ENCODE measurements at regions not wholly inside any gene's neighbourhood (a gene's known extent, or its start where the extent isn't known, plus 50 kb on each side); places are given as distances from the start of the nearest gene placed in this dataset.

- no peak overlapping the region for H3K4me3 ChIP-seq (ENCODE audit: low read length)
- no peak overlapping the region for H3K4me3 Mint-ChIP-seq
- H3K27me3 ChIP-seq (ENCODE audit: control insufficient read depth, insufficient read depth, low read length), result no peaks in the 10 kb centered on the region
- no peak for ATAC-seq
- H3K9me3 ChIP-seq (ENCODE audit: control insufficient read depth, insufficient read depth, low read length), result no peaks in the 10 kb centered on the region
- H3K27ac ChIP-seq (ENCODE audit: low read length), result no peak overlapping the region
- no peak for DNase-seq
- TF ChIP-seq CTCF (IDR thresholded peaks at IDR 0.05), result no peak
- H3K36me3 Mint-ChIP-seq, result peaks cover 13% of the 10 kb centered on the region
- no peaks in the 10 kb centered on the region for H3K27me3 Mint-ChIP-seq (ENCODE audit: low read depth in 2 of 2)
- intact Hi-C loops (cut with micrococcal nuclease), result no loop called here
- H3K9me3 Mint-ChIP-seq, result peaks cover 8 to 31% of the 10 kb centered on the region in 2 donors
- H3K4me1 Mint-ChIP-seq, result no peaks in the 10 kb centered on the region
- no peaks in the 10 kb centered on the region for H3K4me1 ChIP-seq (ENCODE audit: control insufficient read depth, insufficient read depth, low read length)
- no peaks in the 10 kb centered on the region for H3K36me3 ChIP-seq (ENCODE audit: control insufficient read depth, insufficient read depth, low read length)
- WGBS (ENCODE audit: insufficient coverage), result 83% methylated on average over 2 of the region's 3 CpGs
- no peak overlapping the region for H3K27ac Mint-ChIP-seq
Measured at GRCh38 chr4:167541286-167541685, 307.0 kb upstream of the SPOCK3 start.

- Mint-ChIP-seq H3K4me3 (no peak overlapping the region), H3K27me3 (ENCODE audit: low read depth in 2 of 2) (no peaks in the 10 kb centered on the region), H3K36me3 (peaks cover 13% of the 10 kb centered on the region), H3K27ac (no peak overlapping the region), H3K4me1 (no peaks in the 10 kb centered on the region), H3K9me3 (peaks cover 7 to 21% of the 10 kb centered on the region in 2 donors)
- DNase-seq (no peak), ATAC-seq (no peak)
- no peak for TF ChIP-seq CTCF (IDR thresholded peaks at IDR 0.05)
- 64% methylated on average over 1 of the region's 1 CpG for WGBS (ENCODE audit: insufficient coverage)
- Histone ChIP-seq H3K36me3 (ENCODE audit: control insufficient read depth, insufficient read depth, low read length) (no peaks in the 10 kb centered on the region), H3K4me3 (ENCODE audit: low read length) (no peak overlapping the region), H3K4me1 (ENCODE audit: control insufficient read depth, insufficient read depth, low read length) (no peaks in the 10 kb centered on the region), H3K9me3 (ENCODE audit: control insufficient read depth, insufficient read depth, low read length) (no peaks in the 10 kb centered on the region), H3K27me3 (ENCODE audit: control insufficient read depth, insufficient read depth, low read length) (no peaks in the 10 kb centered on the region), H3K27ac (ENCODE audit: low read length) (no peak overlapping the region)
- intact Hi-C loops (cut with micrococcal nuclease), result no loop called here
Measured at GRCh38 chr4:167544391-167544790, 310.1 kb upstream of the SPOCK3 start.

GRCh38 chr4:167550021-167550420 is 315.7 kb upstream of the SPOCK3 start:
- H3K27me3 ChIP-seq (ENCODE audit: control insufficient read depth, insufficient read depth, low read length), result no peaks in the 10 kb centered on the region
- Mint-ChIP-seq H3K4me1 (no peaks in the 10 kb centered on the region), H3K27me3 (ENCODE audit: low read depth in 2 of 2) (no peaks in the 10 kb centered on the region), H3K9me3 (peaks cover 14 to 25% of the 10 kb centered on the region in 2 donors), H3K4me3 (no peak overlapping the region), H3K36me3 (peaks cover 7% of the 10 kb centered on the region), H3K27ac (no peak overlapping the region)
- no peaks in the 10 kb centered on the region for H3K9me3 ChIP-seq (ENCODE audit: control insufficient read depth, insufficient read depth, low read length)
- intact Hi-C loops (cut with micrococcal nuclease), result no loop called here
- TF ChIP-seq CTCF (IDR thresholded peaks at IDR 0.05), result no peak
- no peak for DNase-seq
- WGBS (ENCODE audit: insufficient coverage), result 87% methylated on average over 4 of the region's 5 CpGs
- H3K4me3 ChIP-seq (ENCODE audit: low read length), result no peak overlapping the region
- no peak for ATAC-seq
- H3K36me3 ChIP-seq (ENCODE audit: control insufficient read depth, insufficient read depth, low read length), result no peaks in the 10 kb centered on the region
- no peaks in the 10 kb centered on the region for H3K4me1 ChIP-seq (ENCODE audit: control insufficient read depth, insufficient read depth, low read length)
- no peak overlapping the region for H3K27ac ChIP-seq (ENCODE audit: low read length)

GRCh38 chr4:167555338-167556022 is 321.2 kb upstream of the SPOCK3 start:
- Mint-ChIP-seq H3K27me3 (ENCODE audit: low read depth in 2 of 2) (no peaks in the 10 kb centered on the region), H3K4me3 (no peak overlapping the region), H3K36me3 (peaks cover 7% of the 10 kb centered on the region), H3K9me3 (peaks cover 23 to 25% of the 10 kb centered on the region in 2 donors), H3K27ac (no peak overlapping the region), H3K4me1 (no peaks in the 10 kb centered on the region)
- DNase-seq (no peak), ATAC-seq (no peak)
- intact Hi-C loops (cut with micrococcal nuclease), result no loop called here
- H3K27ac ChIP-seq (ENCODE audit: low read length), result no peak overlapping the region
- H3K27me3 ChIP-seq (ENCODE audit: control insufficient read depth, insufficient read depth, low read length), result no peaks in the 10 kb centered on the region
- no peaks in the 10 kb centered on the region for H3K9me3 ChIP-seq (ENCODE audit: control insufficient read depth, insufficient read depth, low read length)
- H3K36me3 ChIP-seq (ENCODE audit: control insufficient read depth, insufficient read depth, low read length), result no peaks in the 10 kb centered on the region
- TF ChIP-seq CTCF (IDR thresholded peaks at IDR 0.05), result no peak
- WGBS (ENCODE audit: insufficient coverage), result 92% methylated on average over 3 of the region's 3 CpGs
- H3K4me3 ChIP-seq (ENCODE audit: low read length), result no peak overlapping the region
- H3K4me1 ChIP-seq (ENCODE audit: control insufficient read depth, insufficient read depth, low read length), result no peaks in the 10 kb centered on the region
